MM.1S (cell line): ENCODE measurements at regions not wholly inside any gene's neighbourhood (a gene's known extent, or its start where the extent isn't known, plus 50 kb on each side); places are given as distances from the start of the nearest gene placed in this dataset.
A peak's percentile ranks its signal among the peaks of the same experiment; 100 is the strongest.

Experiments
- DNase-seq: peaks from one replicate; pipeline ENCODE4 v3.0.0-alpha.2; 2015
- H2AFZ ChIP-seq: fragments of 300-600 bp; sonication (generic); 2 replicates; pipeline ENCODE4 v1.6.0; 2016; ENCODE audit warnings: antibody characterized with exemption, low read length
- H3F3A ChIP-seq: fragments of 300-600 bp; sonication (generic); 2 replicates; pipeline ENCODE4 v1.6.1; 2016; ENCODE audit warnings: mild to moderate bottlenecking, antibody characterized with exemption, low read length, moderate library complexity, mixed read lengths; ENCODE audit not compliant: insufficient read depth
- H3K27ac ChIP-seq: fragments of 300-600 bp; sonication (generic); 2 replicates; pipeline ENCODE4 v1.5.1; 2016; ENCODE audit warnings: mild to moderate bottlenecking, low read length
- H3K27me3 ChIP-seq: fragments of 300-600 bp; sonication (generic); replicated peaks from 2 replicates; pipeline ENCODE4 v1.6.0; 2016; ENCODE audit warnings: low read length; ENCODE audit not compliant: insufficient read depth
- H3K36me3 ChIP-seq: fragments of 300-600 bp; sonication (generic); replicated peaks from 2 replicates; pipeline ENCODE4 v1.6.1; 2016; ENCODE audit warnings: mild to moderate bottlenecking, low read length, mixed read lengths; ENCODE audit not compliant: insufficient read depth
- H3K4me1 ChIP-seq: fragments of 300-600 bp; sonication (generic); 2 replicates; pipeline ENCODE4 v1.6.1; 2016; ENCODE audit warnings: low read length, mixed read lengths
- H3K4me2 ChIP-seq: fragments of 300-600 bp; sonication (generic); 2 replicates; pipeline ENCODE4 v1.6.0; 2016; ENCODE audit warnings: low read depth, low read length
- H3K4me3 ChIP-seq: fragments of 300-600 bp; sonication (generic); 2 replicates; pipeline ENCODE4 v1.5.1; 2016; ENCODE audit warnings: low read length, mixed read lengths
- H3K79me2 ChIP-seq: fragments of 300-600 bp; sonication (generic); 2 replicates; pipeline ENCODE4 v1.6.1; 2016; ENCODE audit warnings: mixed run types, low read length, mixed read lengths
- H3K9ac ChIP-seq: fragments of 300-600 bp; sonication (generic); 2 replicates; pipeline ENCODE4 v1.6.1; 2016; ENCODE audit warnings: low read length, mixed read lengths
- H3K9me2 ChIP-seq: fragments of 300-600 bp; sonication (generic); replicated peaks from 2 replicates; pipeline ENCODE4 v1.6.1; 2016; ENCODE audit warnings: mild to moderate bottlenecking, low read length, mixed read lengths; ENCODE audit not compliant: insufficient read depth
- H3K9me3 ChIP-seq: fragments of 300-600 bp; sonication (generic); replicated peaks from 2 replicates; pipeline ENCODE4 v1.6.1; 2016; ENCODE audit warnings: mild to moderate bottlenecking, low read length, mixed read lengths; ENCODE audit not compliant: insufficient read depth
- H4K20me1 ChIP-seq: fragments of 300-600 bp; sonication (generic); 2 replicates; pipeline ENCODE4 v1.6.1; 2016; ENCODE audit warnings: mild to moderate bottlenecking, low read length, moderate library complexity, mixed read lengths; ENCODE audit not compliant: insufficient read depth
- EZH2 ChIP-seq: fragments of 300-600 bp; sonication (generic); optimal IDR thresholded peaks from 2 replicates; pipeline ENCODE3; 2017; ENCODE audit warnings: low read depth, mild to moderate bottlenecking, antibody characterized with exemption, low read length, mixed read lengths
- EZH2phosphoT487 ChIP-seq: fragments of 300-600 bp; sonication (generic); IDR thresholded peaks from 2 replicates; pipeline ENCODE4 v1.6.1; 2018; ENCODE audit warnings: antibody characterized with exemption, low read length
- TF ChIP-seq, protein P1 (sequence below): fragments of 300-600 bp; sonication (generic); IDR thresholded peaks from 2 replicates; pipeline ENCODE4 v1.5.1; 2016; ENCODE audit warnings: antibody characterized with exemption, low read length, mixed read lengths

- H3K27me3 ChIP-seq, result no peaks in the 10 kb centered on the region
- H3K27ac ChIP-seq, result peak overlapping the region; percentile 8; the same call in 1 of the 2 replicates
- H3K79me2 ChIP-seq, result no peaks in the 10 kb centered on the region
- no peaks in the 10 kb centered on the region for H3K36me3 ChIP-seq
- H3K4me1 ChIP-seq, result peaks cover 7% of the 10 kb centered on the region
- TF ChIP-seq EZH2phosphoT487, result no peak
- no peak for TF ChIP-seq EZH2
- TF ChIP-seq, protein P1, sequence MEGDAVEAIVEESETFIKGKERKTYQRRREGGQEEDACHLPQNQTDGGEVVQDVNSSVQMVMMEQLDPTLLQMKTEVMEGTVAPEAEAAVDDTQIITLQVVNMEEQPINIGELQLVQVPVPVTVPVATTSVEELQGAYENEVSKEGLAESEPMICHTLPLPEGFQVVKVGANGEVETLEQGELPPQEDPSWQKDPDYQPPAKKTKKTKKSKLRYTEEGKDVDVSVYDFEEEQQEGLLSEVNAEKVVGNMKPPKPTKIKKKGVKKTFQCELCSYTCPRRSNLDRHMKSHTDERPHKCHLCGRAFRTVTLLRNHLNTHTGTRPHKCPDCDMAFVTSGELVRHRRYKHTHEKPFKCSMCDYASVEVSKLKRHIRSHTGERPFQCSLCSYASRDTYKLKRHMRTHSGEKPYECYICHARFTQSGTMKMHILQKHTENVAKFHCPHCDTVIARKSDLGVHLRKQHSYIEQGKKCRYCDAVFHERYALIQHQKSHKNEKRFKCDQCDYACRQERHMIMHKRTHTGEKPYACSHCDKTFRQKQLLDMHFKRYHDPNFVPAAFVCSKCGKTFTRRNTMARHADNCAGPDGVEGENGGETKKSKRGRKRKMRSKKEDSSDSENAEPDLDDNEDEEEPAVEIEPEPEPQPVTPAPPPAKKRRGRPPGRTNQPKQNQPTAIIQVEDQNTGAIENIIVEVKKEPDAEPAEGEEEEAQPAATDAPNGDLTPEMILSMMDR, result no peak
- H3K9me2 ChIP-seq, result no peaks in the 10 kb centered on the region
- no peaks in the 10 kb centered on the region for H3K9me3 ChIP-seq
- H3K4me2 ChIP-seq, result peak overlapping the region; percentile 1; the same call in 1 of the 2 replicates
- no peaks in the 10 kb centered on the region for H4K20me1 ChIP-seq
- no peak overlapping the region for H3K9ac ChIP-seq
- no peaks in the 10 kb centered on the region for H3F3A ChIP-seq
- no peak overlapping the region for H2AFZ ChIP-seq
- no peak for DNase-seq
- no peak overlapping the region for H3K4me3 ChIP-seq
Measured at GRCh38 chr1:173410133-173410793, 66.9 kb upstream of the PRDX6 start.

GRCh38 chr1:173410794-173411236, 66.3 kb upstream of the PRDX6 start:
- Histone ChIP-seq H4K20me1 (no peaks in the 10 kb centered on the region), H3K9me2 (no peaks in the 10 kb centered on the region), H2AFZ (no peak overlapping the region), H3F3A (no peaks in the 10 kb centered on the region), H3K27me3 (no peaks in the 10 kb centered on the region), H3K4me1 (peaks cover 7% of the 10 kb centered on the region), H3K79me2 (no peaks in the 10 kb centered on the region), H3K27ac (peak overlapping the region; percentile 8; the same call in 1 of the 2 replicates), H3K4me3 (no peak overlapping the region), H3K4me2 (peak overlapping the region; percentile 1; the same call in 1 of the 2 replicates), H3K36me3 (no peaks in the 10 kb centered on the region), H3K9ac (no peak overlapping the region), H3K9me3 (no peaks in the 10 kb centered on the region)
- TF ChIP-seq, protein P1, result no peak
- TF ChIP-seq EZH2 (no peak), EZH2phosphoT487 (no peak)
- peak; percentile 72 for DNase-seq

GRCh38 chr1:173411835-173412742, 65.0 kb upstream of the PRDX6 start:
- DNase-seq, result no peak
- TF ChIP-seq EZH2 (no peak), EZH2phosphoT487 (no peak)
- TF ChIP-seq, protein P1, result no peak
- H3K27ac ChIP-seq, result no peak overlapping the region
- H3K36me3 ChIP-seq, result no peaks in the 10 kb centered on the region
- H3K9ac ChIP-seq, result no peak overlapping the region
- no peak overlapping the region for H3K4me2 ChIP-seq
- no peak overlapping the region for H2AFZ ChIP-seq
- no peaks in the 10 kb centered on the region for H3K9me2 ChIP-seq
- H3K4me3 ChIP-seq, result no peak overlapping the region
- no peaks in the 10 kb centered on the region for H3K27me3 ChIP-seq
- H3K4me1 ChIP-seq, result peaks cover 7% of the 10 kb centered on the region
- no peaks in the 10 kb centered on the region for H3K79me2 ChIP-seq
- no peaks in the 10 kb centered on the region for H4K20me1 ChIP-seq
- H3K9me3 ChIP-seq, result no peaks in the 10 kb centered on the region
- H3F3A ChIP-seq, result no peaks in the 10 kb centered on the region
